ENCODE measurements at regions not wholly inside any gene's neighbourhood (a gene's known extent, or its start where the extent isn't known, plus 50 kb on each side); places are given as distances from the start of the nearest gene placed in this dataset.

GRCh38 chr1:22344851-22345560 lies 106.6 kb upstream of the ZBTB40 start:
- Histone ChIP-seq H3K4me3 (ENCODE audit: low read depth, low read length, poor library complexity, severe bottlenecking) (no peak overlapping the region), H3K36me3 (ENCODE audit: insufficient read depth, low read length) (no peaks in the 10 kb centered on the region), H2AFZ (ENCODE audit: low read length) (no peak overlapping the region), H3K4me1 (ENCODE audit: insufficient read depth, low read length, severe bottlenecking) (no peaks in the 10 kb centered on the region), H3K27ac (ENCODE audit: low read depth, low read length, poor library complexity, severe bottlenecking) (no peak overlapping the region), H3K9me3 (ENCODE audit: low read length) (no peaks in the 10 kb centered on the region), H3K4me2 (ENCODE audit: low read length) (no peak overlapping the region), H3F3A (ENCODE audit: insufficient read depth, low read length) (no peaks in the 10 kb centered on the region), H3K9ac (ENCODE audit: low read length) (no peak overlapping the region), H3K79me2 (ENCODE audit: insufficient read depth, low read length) (no peaks in the 10 kb centered on the region), H4K20me1 (ENCODE audit: insufficient read depth, low read length) (no peaks in the 10 kb centered on the region), H3K9me2 (ENCODE audit: low read depth, low read length) (no peaks in the 10 kb centered on the region), H3K27me3 (ENCODE audit: insufficient read depth, low read length) (no peaks in the 10 kb centered on the region)
- TF ChIP-seq EZH2 (IDR thresholded peaks at IDR 0.05; ENCODE audit: borderline replicate concordance, low read length) (no peak), CTCF (IDR thresholded peaks at IDR 0.05; ENCODE audit: low read length) (no peak)

GRCh38 chr1:22347854-22348760 lies 103.5 kb upstream of the ZBTB40 start:
- Histone ChIP-seq H3K4me3 (ENCODE audit: low read depth, low read length, poor library complexity, severe bottlenecking) (no peak overlapping the region), H3K4me2 (ENCODE audit: low read length) (no peak overlapping the region), H3K9me3 (ENCODE audit: low read length) (no peaks in the 10 kb centered on the region), H3K27me3 (ENCODE audit: insufficient read depth, low read length) (no peaks in the 10 kb centered on the region), H3F3A (ENCODE audit: insufficient read depth, low read length) (no peaks in the 10 kb centered on the region), H3K9ac (ENCODE audit: low read length) (no peak overlapping the region), H4K20me1 (ENCODE audit: insufficient read depth, low read length) (no peaks in the 10 kb centered on the region), H3K9me2 (ENCODE audit: low read depth, low read length) (no peaks in the 10 kb centered on the region), H3K4me1 (ENCODE audit: insufficient read depth, low read length, severe bottlenecking) (no peaks in the 10 kb centered on the region), H3K36me3 (ENCODE audit: insufficient read depth, low read length) (no peaks in the 10 kb centered on the region), H3K79me2 (ENCODE audit: insufficient read depth, low read length) (no peaks in the 10 kb centered on the region), H2AFZ (ENCODE audit: low read length) (no peak overlapping the region), H3K27ac (ENCODE audit: low read depth, low read length, poor library complexity, severe bottlenecking) (no peak overlapping the region)
- TF ChIP-seq CTCF (IDR thresholded peaks at IDR 0.05; ENCODE audit: low read length), result no peak
- no peak for TF ChIP-seq EZH2 (IDR thresholded peaks at IDR 0.05; ENCODE audit: borderline replicate concordance, low read length)

GRCh38 chr1:22349362-22350043 lies 102.1 kb upstream of the ZBTB40 start:
- H4K20me1 ChIP-seq (ENCODE audit: insufficient read depth, low read length), result no peaks in the 10 kb centered on the region
- no peak for TF ChIP-seq EZH2 (IDR thresholded peaks at IDR 0.05; ENCODE audit: borderline replicate concordance, low read length)
- no peak for TF ChIP-seq CTCF (IDR thresholded peaks at IDR 0.05; ENCODE audit: low read length)
- no peaks in the 10 kb centered on the region for H3K9me3 ChIP-seq (ENCODE audit: low read length)
- no peaks in the 10 kb centered on the region for H3K27me3 ChIP-seq (ENCODE audit: insufficient read depth, low read length)
- H3K9me2 ChIP-seq (ENCODE audit: low read depth, low read length), result no peaks in the 10 kb centered on the region
- H2AFZ ChIP-seq (ENCODE audit: low read length), result no peak overlapping the region
- no peaks in the 10 kb centered on the region for H3K79me2 ChIP-seq (ENCODE audit: insufficient read depth, low read length)
- no peak overlapping the region for H3K27ac ChIP-seq (ENCODE audit: low read depth, low read length, poor library complexity, severe bottlenecking)
- H3K36me3 ChIP-seq (ENCODE audit: insufficient read depth, low read length), result no peaks in the 10 kb centered on the region
- H3K4me3 ChIP-seq (ENCODE audit: low read depth, low read length, poor library complexity, severe bottlenecking), result no peak overlapping the region
- H3K9ac ChIP-seq (ENCODE audit: low read length), result no peak overlapping the region
- H3F3A ChIP-seq (ENCODE audit: insufficient read depth, low read length), result no peaks in the 10 kb centered on the region
- no peak overlapping the region for H3K4me2 ChIP-seq (ENCODE audit: low read length)
- H3K4me1 ChIP-seq (ENCODE audit: insufficient read depth, low read length, severe bottlenecking), result no peaks in the 10 kb centered on the region

All from OCI-LY1 (cell line).